ENCODE measurements at regions not wholly inside any gene's neighbourhood (a gene's known extent, or its start where the extent isn't known, plus 50 kb on each side); places are given as distances from the start of the nearest gene placed in this dataset.

- Histone ChIP-seq H3K9me3 (ENCODE audit: insufficient read depth, low read depth, low read length) (no peaks in the 10 kb centered on the region), H3F3A (ENCODE audit: low read depth) (no peaks in the 10 kb centered on the region), H3K27me3 (ENCODE audit: insufficient read depth, low read length, poor library complexity, severe bottlenecking) (no peaks in the 10 kb centered on the region), H3K79me2 (ENCODE audit: insufficient read depth, low read length) (no peaks in the 10 kb centered on the region), H3K4me1 (ENCODE audit: insufficient read depth, low read length, poor library complexity, severe bottlenecking) (peaks cover 14% of the 10 kb centered on the region), H2AFZ (ENCODE audit: low read length) (no peak overlapping the region), H3K36me3 (ENCODE audit: insufficient read depth, low read length) (no peaks in the 10 kb centered on the region), H3K4me2 (ENCODE audit: low read depth, low read length, poor library complexity, severe bottlenecking) (no peak overlapping the region), H3K9ac (ENCODE audit: low read depth, low read length, poor library complexity, severe bottlenecking) (no peak overlapping the region), H3K4me3 (ENCODE audit: low read length, poor library complexity, severe bottlenecking) (no peak overlapping the region), H4K20me1 (ENCODE audit: insufficient read depth, low read length, poor library complexity, severe bottlenecking) (no peaks in the 10 kb centered on the region), H3K9me2 (replicated peaks; ENCODE audit: low read depth, low read length) (no peaks in the 10 kb centered on the region)
- TF ChIP-seq CTCF (conservative IDR thresholded peaks at IDR 0.05; ENCODE audit: low read length), result no peak
- TF ChIP-seq EZH2phosphoT487 (IDR thresholded peaks at IDR 0.05; ENCODE audit: borderline replicate concordance), result no peak
Observed at GRCh38 chr16:79757968-79758367, 157.4 kb upstream of the MAF start.

- H4K20me1 ChIP-seq (ENCODE audit: insufficient read depth, low read length, poor library complexity, severe bottlenecking), result no peaks in the 10 kb centered on the region
- TF ChIP-seq EZH2phosphoT487 (IDR thresholded peaks at IDR 0.05; ENCODE audit: borderline replicate concordance) (no peak), CTCF (conservative IDR thresholded peaks at IDR 0.05; ENCODE audit: low read length) (peak; percentile 36)
- no peak overlapping the region for H3K4me3 ChIP-seq (ENCODE audit: low read length, poor library complexity, severe bottlenecking)
- no peaks in the 10 kb centered on the region for H3K27me3 ChIP-seq (ENCODE audit: insufficient read depth, low read length, poor library complexity, severe bottlenecking)
- no peaks in the 10 kb centered on the region for H3K9me2 ChIP-seq (replicated peaks; ENCODE audit: low read depth, low read length)
- H3F3A ChIP-seq (ENCODE audit: low read depth), result no peaks in the 10 kb centered on the region
- H3K9ac ChIP-seq (ENCODE audit: low read depth, low read length, poor library complexity, severe bottlenecking), result no peak overlapping the region
- H2AFZ ChIP-seq (ENCODE audit: low read length), result no peak overlapping the region
- H3K4me1 ChIP-seq (ENCODE audit: insufficient read depth, low read length, poor library complexity, severe bottlenecking), result peaks cover 14% of the 10 kb centered on the region
- no peak overlapping the region for H3K4me2 ChIP-seq (ENCODE audit: low read depth, low read length, poor library complexity, severe bottlenecking)
- no peaks in the 10 kb centered on the region for H3K79me2 ChIP-seq (ENCODE audit: insufficient read depth, low read length)
- no peaks in the 10 kb centered on the region for H3K9me3 ChIP-seq (ENCODE audit: insufficient read depth, low read depth, low read length)
- H3K36me3 ChIP-seq (ENCODE audit: insufficient read depth, low read length), result no peaks in the 10 kb centered on the region
Observed at GRCh38 chr16:79757163-79757562, 156.6 kb upstream of the MAF start.

- H3K4me1 ChIP-seq (ENCODE audit: insufficient read depth, low read length, poor library complexity, severe bottlenecking), result peaks cover 14% of the 10 kb centered on the region
- no peaks in the 10 kb centered on the region for H3F3A ChIP-seq (ENCODE audit: low read depth)
- no peaks in the 10 kb centered on the region for H3K36me3 ChIP-seq (ENCODE audit: insufficient read depth, low read length)
- TF ChIP-seq CTCF (conservative IDR thresholded peaks at IDR 0.05; ENCODE audit: low read length) (no peak), EZH2phosphoT487 (IDR thresholded peaks at IDR 0.05; ENCODE audit: borderline replicate concordance) (no peak)
- H3K27me3 ChIP-seq (ENCODE audit: insufficient read depth, low read length, poor library complexity, severe bottlenecking), result no peaks in the 10 kb centered on the region
- H3K9ac ChIP-seq (ENCODE audit: low read depth, low read length, poor library complexity, severe bottlenecking), result no peak overlapping the region
- no peak overlapping the region for H2AFZ ChIP-seq (ENCODE audit: low read length)
- no peaks in the 10 kb centered on the region for H3K9me3 ChIP-seq (ENCODE audit: insufficient read depth, low read depth, low read length)
- H3K4me2 ChIP-seq (ENCODE audit: low read depth, low read length, poor library complexity, severe bottlenecking), result no peak overlapping the region
- H3K9me2 ChIP-seq (replicated peaks; ENCODE audit: low read depth, low read length), result no peaks in the 10 kb centered on the region
- no peak overlapping the region for H3K4me3 ChIP-seq (ENCODE audit: low read length, poor library complexity, severe bottlenecking)
- H4K20me1 ChIP-seq (ENCODE audit: insufficient read depth, low read length, poor library complexity, severe bottlenecking), result no peaks in the 10 kb centered on the region
- H3K79me2 ChIP-seq (ENCODE audit: insufficient read depth, low read length), result no peaks in the 10 kb centered on the region
Observed at GRCh38 chr16:79756571-79756970, 156.0 kb upstream of the MAF start.
